ENCODE measurements at regions not wholly inside any gene's neighbourhood (a gene's known extent, or its start where the extent isn't known, plus 50 kb on each side); places are given as distances from the start of the nearest gene placed in this dataset.

GRCh38 chr6:26193467-26194328 is 106.5 kb downstream of the HFE start:
- WGBS, 2 donors: 92 to 100% methylated on average over 1 of the region's 1 CpG

DNA sequence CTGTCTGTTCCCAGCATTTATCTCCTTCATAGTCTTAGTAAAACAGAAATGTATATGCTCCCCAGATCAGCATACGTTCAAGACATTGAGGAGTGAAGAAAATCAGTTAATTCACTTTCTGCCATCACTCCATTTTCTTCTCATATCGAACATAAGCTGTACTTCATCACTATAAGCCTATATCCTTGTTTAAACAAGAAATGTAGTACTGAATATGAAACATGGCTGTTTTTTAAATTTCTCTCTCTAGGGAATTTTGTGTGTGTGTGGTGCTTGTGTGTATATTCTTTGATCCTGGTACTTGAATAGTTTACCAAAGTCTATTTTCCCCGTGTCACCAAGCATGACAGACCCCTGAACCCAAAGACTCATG is 107.1 kb downstream of the HFE start:
- WGBS, 2 donors: 74 to 75% methylated on average over 3 of the region's 3 CpGs
- intact Hi-C loops (cut with DNase I; ENCODE audit: low total_unique reads): no loop called here
- H3K4me3 ChIP-seq (ENCODE audit: low read depth, poor library complexity, severe bottlenecking): no peak overlapping the region
- TF ChIP-seq, protein P1, sequence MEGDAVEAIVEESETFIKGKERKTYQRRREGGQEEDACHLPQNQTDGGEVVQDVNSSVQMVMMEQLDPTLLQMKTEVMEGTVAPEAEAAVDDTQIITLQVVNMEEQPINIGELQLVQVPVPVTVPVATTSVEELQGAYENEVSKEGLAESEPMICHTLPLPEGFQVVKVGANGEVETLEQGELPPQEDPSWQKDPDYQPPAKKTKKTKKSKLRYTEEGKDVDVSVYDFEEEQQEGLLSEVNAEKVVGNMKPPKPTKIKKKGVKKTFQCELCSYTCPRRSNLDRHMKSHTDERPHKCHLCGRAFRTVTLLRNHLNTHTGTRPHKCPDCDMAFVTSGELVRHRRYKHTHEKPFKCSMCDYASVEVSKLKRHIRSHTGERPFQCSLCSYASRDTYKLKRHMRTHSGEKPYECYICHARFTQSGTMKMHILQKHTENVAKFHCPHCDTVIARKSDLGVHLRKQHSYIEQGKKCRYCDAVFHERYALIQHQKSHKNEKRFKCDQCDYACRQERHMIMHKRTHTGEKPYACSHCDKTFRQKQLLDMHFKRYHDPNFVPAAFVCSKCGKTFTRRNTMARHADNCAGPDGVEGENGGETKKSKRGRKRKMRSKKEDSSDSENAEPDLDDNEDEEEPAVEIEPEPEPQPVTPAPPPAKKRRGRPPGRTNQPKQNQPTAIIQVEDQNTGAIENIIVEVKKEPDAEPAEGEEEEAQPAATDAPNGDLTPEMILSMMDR (IDR thresholded peaks at IDR 0.05): no peak
- no peak for TF ChIP-seq POLR2A (IDR thresholded peaks at IDR 0.05)
- DNase-seq (ENCODE audit: low spot score in 2 of 2): no peak

More at GRCh38 chr6:26193467-26194328, 106.5 kb downstream of the HFE start:
- no peak for DNase-seq (ENCODE audit: low spot score in 2 of 2)
- no peak for TF ChIP-seq POLR2A (IDR thresholded peaks at IDR 0.05)
- TF ChIP-seq, protein P1 (IDR thresholded peaks at IDR 0.05): no peak
- intact Hi-C loops (cut with DNase I; ENCODE audit: low total_unique reads): no loop called here
- H3K4me3 ChIP-seq (ENCODE audit: low read depth, poor library complexity, severe bottlenecking): no peak overlapping the region

DNA sequence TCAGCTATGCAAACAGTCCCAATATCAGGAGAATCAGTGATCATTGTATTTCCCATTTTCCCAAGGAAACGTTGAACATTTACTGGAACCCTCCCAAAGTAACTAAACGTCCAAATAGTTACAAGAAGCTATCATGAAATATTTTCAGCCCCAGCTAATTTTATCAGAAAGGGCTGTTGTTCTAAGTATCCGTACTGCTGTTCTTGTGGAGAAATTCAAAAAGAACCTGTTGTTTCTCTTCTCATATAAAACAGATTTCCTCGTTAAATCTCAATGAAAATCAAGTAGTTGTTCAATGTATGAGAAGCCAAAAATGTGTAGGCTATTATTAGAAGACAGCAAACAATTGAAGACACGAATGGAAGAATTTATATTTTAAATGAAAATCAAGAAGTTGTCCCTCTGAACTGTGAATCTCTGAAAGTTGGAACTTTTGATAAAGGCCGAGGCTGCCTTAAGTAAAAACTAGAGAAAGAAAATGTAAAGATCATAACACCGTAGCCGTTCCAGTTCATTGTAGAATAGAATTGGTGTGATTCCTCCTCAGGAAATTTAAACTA is 107.7 kb downstream of the HFE start:
- TF ChIP-seq POLR2A (IDR thresholded peaks at IDR 0.05): no peak
- TF ChIP-seq, protein P1 (IDR thresholded peaks at IDR 0.05): no peak
- DNase-seq (ENCODE audit: low spot score in 2 of 2): no peak
- intact Hi-C loops (cut with DNase I; ENCODE audit: low total_unique reads): no loop called here
- WGBS, 2 donors: 10 to 12% methylated on average over 8 of the region's 8 CpGs
- no peak overlapping the region for H3K4me3 ChIP-seq (ENCODE audit: low read depth, poor library complexity, severe bottlenecking)

GRCh38 chr6:26195376-26195923 is 108.2 kb downstream of the HFE start:
- WGBS, 2 donors: 18% methylated on average over 23 of the region's 23 CpGs
- intact Hi-C loops (cut with DNase I; ENCODE audit: low total_unique reads): no loop called here
- peak overlapping the region; percentile 23 for H3K4me3 ChIP-seq (ENCODE audit: low read depth, poor library complexity, severe bottlenecking)
- DNase-seq (ENCODE audit: low spot score in 2 of 2): peak; percentile 89 to 96
- TF ChIP-seq, protein P1 (IDR thresholded peaks at IDR 0.05): no peak
- no peak for TF ChIP-seq POLR2A (IDR thresholded peaks at IDR 0.05)

GRCh38 chr6:26195924-26196845 is 109.0 kb downstream of the HFE start:
- no peak for DNase-seq (ENCODE audit: low spot score in 2 of 2)
- peak overlapping the region; percentile 39 for H3K4me3 ChIP-seq (ENCODE audit: low read depth, poor library complexity, severe bottlenecking)

More at GRCh38 chr6:26195924-26196845, 109.0 kb downstream of the HFE start:
- TF ChIP-seq POLR2A (IDR thresholded peaks at IDR 0.05): no peak
- TF ChIP-seq, protein P1 (IDR thresholded peaks at IDR 0.05): no peak
- 23 to 42% methylated on average over 27 to 28 of the region's 28 CpGs for WGBS, 2 donors
- intact Hi-C loops (cut with DNase I; ENCODE audit: low total_unique reads): no loop called here
